Upper lobe of left lung (tissue), 6 donors: ENCODE measurements at regions not wholly inside any gene's neighbourhood (a gene's known extent, or its start where the extent isn't known, plus 50 kb on each side); places are given as distances from the start of the nearest gene placed in this dataset.

Experiments
- ATAC-seq, 2 donors: fragments of 200-7000 bp; cut with Tn5 transposase; one replicate each; pipeline ENCODE4 v1.9.1; 2022; ENCODE audit warnings: mild to moderate bottlenecking in 2 of 2, moderate library complexity in 2 of 2; ENCODE audit not compliant: low FRiP score in 2 of 2
- DNase-seq, 2 donors: peaks; one replicate each; pipeline ENCODE4 v3.0.0-alpha.2; 2019 to 2020
- H3K27ac ChIP-seq, 4 donors: fragments of 200-600 bp; sonication (generic); one replicate each; pipeline ENCODE4 v1.5.1; 2016 to 2019
- H3K27me3 ChIP-seq, 4 donors: fragments of 200-600 bp; sonication (generic); one replicate each; pipeline ENCODE4 v1.5.1; 2017 to 2019
- H3K36me3 ChIP-seq, 4 donors: fragments of 200-600 bp; sonication (generic); one replicate each; pipeline ENCODE4 v1.5.1; 2016 to 2019
- H3K4me1 ChIP-seq, 4 donors: fragments of 200-600 bp; sonication (generic); one replicate each; pipeline ENCODE4 v1.5.1; 2018 to 2019
- H3K4me3 ChIP-seq, 4 donors: fragments of 200-600 bp; sonication (generic); one replicate each; pipeline ENCODE4 v1.5.1; 2017 to 2019; ENCODE audit warnings: mild to moderate bottlenecking in 2 of 4, moderate library complexity in 1 of 4
- H3K9me3 ChIP-seq, 4 donors: fragments of 200-600 bp; sonication (generic); one replicate each; pipeline ENCODE4 v1.5.1; 2018 to 2019
- EP300 ChIP-seq, 4 donors: sonication (generic); formaldehyde crosslinking; IDR thresholded peaks; one replicate each; pipeline ENCODE4 v1.5.1; 2017; ENCODE audit warnings: antibody characterized with exemption in 4 of 4, control low read depth in 2 of 4
- POLR2A ChIP-seq, 4 donors: fragments of 450-650 bp; IDR thresholded peaks; one replicate each; pipeline ENCODE4 v1.5.1; 2016 to 2017; ENCODE audit warnings: antibody characterized with exemption in 4 of 4, mild to moderate bottlenecking in 2 of 4
- POLR2AphosphoS5 ChIP-seq, 2 donors: sonication (generic); formaldehyde crosslinking; IDR thresholded peaks; one replicate each; pipeline ENCODE4 v1.5.1; 2017; ENCODE audit warnings: antibody characterized with exemption in 2 of 2
- WGBS, 2 donors: methylation state at CpG; one replicate each; pipeline ENCODE4 v1.1.5; 2017 to 2018; 5-methylcytosine and 5-hydroxymethylcytosine counted together
- TF ChIP-seq, protein P1 (sequence below), 6 experiments: fragments of 450-650 bp in 4 of 6; fragments of 200-600 bp in 2 of 6; sonication (generic) in 2 of 6; IDR thresholded peaks; one replicate each; pipeline ENCODE4 v1.5.1; 2016 to 2019; ENCODE audit warnings: antibody characterized with exemption in 6 of 6
- donor health status: DM: no; HTN: no; CAD: no; lungs with moderate emphysema.
- donor health status: DM: no; HTN: yes; CAD: no; lungs with severe emphysema.

DNA sequence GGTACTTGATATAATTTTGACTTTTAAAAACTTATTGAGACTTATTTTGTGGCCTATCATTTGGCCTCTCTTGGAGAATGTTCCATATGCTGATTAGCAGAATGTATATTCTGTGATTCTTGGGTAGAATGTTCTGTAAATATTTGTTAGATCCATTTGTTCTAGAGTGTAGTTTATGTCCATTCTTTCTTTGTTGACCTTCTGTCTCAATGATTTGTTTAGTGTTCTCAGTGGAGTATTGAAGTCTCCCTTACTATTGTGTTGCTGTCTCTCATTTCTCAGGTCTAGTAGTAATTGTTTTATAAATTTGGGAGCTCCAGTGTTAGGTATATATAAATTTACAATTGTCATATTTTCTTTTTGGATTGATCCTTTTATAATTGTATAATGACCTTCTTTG lies 349.6 kb upstream of the CWC22 start:
- TF ChIP-seq EP300 (IDR thresholded peaks at IDR 0.05) (no peak), POLR2AphosphoS5 (IDR thresholded peaks at IDR 0.05) (no peak), POLR2A (IDR thresholded peaks at IDR 0.05) (no peak)
- TF ChIP-seq, protein P1, sequence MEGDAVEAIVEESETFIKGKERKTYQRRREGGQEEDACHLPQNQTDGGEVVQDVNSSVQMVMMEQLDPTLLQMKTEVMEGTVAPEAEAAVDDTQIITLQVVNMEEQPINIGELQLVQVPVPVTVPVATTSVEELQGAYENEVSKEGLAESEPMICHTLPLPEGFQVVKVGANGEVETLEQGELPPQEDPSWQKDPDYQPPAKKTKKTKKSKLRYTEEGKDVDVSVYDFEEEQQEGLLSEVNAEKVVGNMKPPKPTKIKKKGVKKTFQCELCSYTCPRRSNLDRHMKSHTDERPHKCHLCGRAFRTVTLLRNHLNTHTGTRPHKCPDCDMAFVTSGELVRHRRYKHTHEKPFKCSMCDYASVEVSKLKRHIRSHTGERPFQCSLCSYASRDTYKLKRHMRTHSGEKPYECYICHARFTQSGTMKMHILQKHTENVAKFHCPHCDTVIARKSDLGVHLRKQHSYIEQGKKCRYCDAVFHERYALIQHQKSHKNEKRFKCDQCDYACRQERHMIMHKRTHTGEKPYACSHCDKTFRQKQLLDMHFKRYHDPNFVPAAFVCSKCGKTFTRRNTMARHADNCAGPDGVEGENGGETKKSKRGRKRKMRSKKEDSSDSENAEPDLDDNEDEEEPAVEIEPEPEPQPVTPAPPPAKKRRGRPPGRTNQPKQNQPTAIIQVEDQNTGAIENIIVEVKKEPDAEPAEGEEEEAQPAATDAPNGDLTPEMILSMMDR (IDR thresholded peaks at IDR 0.05), result no peak
- ATAC-seq (no peak), DNase-seq (no peak)
- Histone ChIP-seq H3K36me3 (no peaks in the 10 kb centered on the region), H3K9me3 (no peaks in the 10 kb centered on the region), H3K4me1 (no peaks in the 10 kb centered on the region), H3K4me3 (no peak overlapping the region), H3K27ac (no peak overlapping the region), H3K27me3 (no peaks in the 10 kb centered on the region)

DNA sequence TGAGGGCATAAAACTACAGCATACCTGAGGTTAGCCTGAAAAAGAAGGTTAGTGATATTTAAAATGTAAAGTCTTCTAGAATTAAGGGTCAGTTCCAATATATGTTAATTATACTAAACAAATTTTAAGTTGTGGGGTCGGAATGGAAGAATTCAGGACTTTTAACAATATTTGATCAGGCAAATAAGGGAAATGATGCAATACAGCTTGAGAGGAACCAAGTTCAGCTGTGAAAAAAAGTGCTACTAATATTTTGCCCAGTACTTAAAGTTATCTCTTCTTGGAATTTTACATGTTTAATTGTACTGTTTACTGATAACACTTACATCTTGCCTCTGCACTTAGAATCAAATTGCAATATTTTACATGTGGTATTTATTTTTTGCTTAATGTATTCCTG lies 345.5 kb upstream of the CWC22 start:
- no peaks in the 10 kb centered on the region for H3K9me3 ChIP-seq
- 24 to 56% methylated on average over 1 of the region's 1 CpG for WGBS, 2 donors
- no peak for DNase-seq
- H3K27me3 ChIP-seq, result no peaks in the 10 kb centered on the region
- H3K4me3 ChIP-seq, result no peak overlapping the region
- H3K27ac ChIP-seq, result no peak overlapping the region
- ATAC-seq, result no peak
- TF ChIP-seq, protein P1 (IDR thresholded peaks at IDR 0.05), result no peak
- TF ChIP-seq POLR2A (IDR thresholded peaks at IDR 0.05), result no peak
- no peaks in the 10 kb centered on the region for H3K4me1 ChIP-seq
- no peaks in the 10 kb centered on the region for H3K36me3 ChIP-seq

DNA sequence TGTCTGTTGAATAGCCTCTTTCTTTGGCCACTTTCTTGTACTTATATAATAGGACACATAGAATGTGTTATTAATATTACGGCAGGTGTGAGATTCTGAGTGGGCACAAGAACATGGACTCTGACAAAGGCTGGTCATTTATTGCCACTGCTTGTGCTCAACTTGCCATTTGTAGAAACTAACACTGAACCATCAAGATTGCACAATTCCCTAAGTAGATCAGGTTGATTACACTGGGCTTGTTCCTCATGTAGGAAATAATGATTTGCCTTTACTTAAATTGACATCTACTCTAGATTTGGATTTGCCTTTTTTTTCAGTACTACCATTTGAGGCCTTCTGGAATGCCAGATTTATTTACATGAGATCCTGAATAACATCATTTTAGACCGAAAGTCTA lies 342.7 kb upstream of the CWC22 start:
- DNase-seq, result no peak
- H3K9me3 ChIP-seq, result no peaks in the 10 kb centered on the region
- no peak for ATAC-seq
- H3K27me3 ChIP-seq, result no peaks in the 10 kb centered on the region
- H3K4me1 ChIP-seq, result no peaks in the 10 kb centered on the region
- WGBS, 2 donors, result 94% methylated on average over 2 of the region's 2 CpGs
- no peak for TF ChIP-seq POLR2A (IDR thresholded peaks at IDR 0.05)
- no peak for TF ChIP-seq POLR2AphosphoS5 (IDR thresholded peaks at IDR 0.05)
- TF ChIP-seq, protein P1 (IDR thresholded peaks at IDR 0.05), result no peak
- no peak for TF ChIP-seq EP300 (IDR thresholded peaks at IDR 0.05)
- H3K4me3 ChIP-seq, result no peak overlapping the region
- H3K36me3 ChIP-seq, result no peaks in the 10 kb centered on the region
- no peak overlapping the region for H3K27ac ChIP-seq

DNA sequence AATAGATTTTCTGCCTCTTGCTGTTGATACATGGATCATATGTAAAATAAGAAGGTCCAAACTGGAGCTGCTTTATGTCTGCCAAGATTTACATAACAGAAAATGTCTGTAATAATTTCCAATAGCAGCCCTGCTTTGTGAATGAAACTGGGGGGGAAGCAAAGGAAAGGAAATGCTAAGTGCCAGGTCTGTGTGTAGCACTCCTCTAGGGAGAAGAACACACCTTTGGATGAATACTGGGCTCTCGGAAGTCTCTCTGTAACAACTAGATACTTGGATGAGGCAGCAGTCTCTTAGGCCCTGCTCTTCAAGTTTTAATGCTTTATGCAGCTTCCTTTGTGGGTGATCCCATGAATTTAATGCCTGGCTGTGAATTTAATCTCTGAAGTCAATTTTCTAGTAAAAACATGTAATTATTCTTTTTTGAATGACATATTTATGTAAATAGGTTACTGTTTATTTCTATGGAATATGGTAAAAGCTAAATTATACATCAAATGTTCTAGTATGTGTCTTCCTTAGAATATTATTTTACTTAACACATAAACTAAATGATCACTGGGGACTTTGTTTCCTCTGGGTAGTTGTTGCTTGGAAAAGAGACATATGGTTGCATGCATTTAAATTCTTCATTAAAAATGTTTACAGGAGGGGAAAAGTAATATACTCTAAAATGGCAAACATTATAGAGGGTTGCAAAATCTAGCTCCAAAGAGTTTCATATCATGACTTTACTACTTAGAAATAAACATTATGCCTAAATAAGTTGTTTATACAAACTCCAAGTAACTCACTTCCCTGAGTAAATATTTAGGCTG lies 336.6 kb upstream of the CWC22 start:
- no peaks in the 10 kb centered on the region for H3K36me3 ChIP-seq
- H3K4me3 ChIP-seq, result no peak overlapping the region
- ATAC-seq (no peak), DNase-seq (no peak)
- TF ChIP-seq, protein P1 (IDR thresholded peaks at IDR 0.05), result no peak
- TF ChIP-seq POLR2A (IDR thresholded peaks at IDR 0.05) (no peak), EP300 (IDR thresholded peaks at IDR 0.05) (no peak), POLR2AphosphoS5 (IDR thresholded peaks at IDR 0.05) (no peak)
- 86 to 88% methylated on average over 1 of the region's 1 CpG for WGBS, 2 donors
- H3K27ac ChIP-seq, result no peak overlapping the region
- H3K27me3 ChIP-seq, result no peaks in the 10 kb centered on the region
- H3K4me1 ChIP-seq, result no peaks in the 10 kb centered on the region
- H3K9me3 ChIP-seq, result no peaks in the 10 kb centered on the region

DNA sequence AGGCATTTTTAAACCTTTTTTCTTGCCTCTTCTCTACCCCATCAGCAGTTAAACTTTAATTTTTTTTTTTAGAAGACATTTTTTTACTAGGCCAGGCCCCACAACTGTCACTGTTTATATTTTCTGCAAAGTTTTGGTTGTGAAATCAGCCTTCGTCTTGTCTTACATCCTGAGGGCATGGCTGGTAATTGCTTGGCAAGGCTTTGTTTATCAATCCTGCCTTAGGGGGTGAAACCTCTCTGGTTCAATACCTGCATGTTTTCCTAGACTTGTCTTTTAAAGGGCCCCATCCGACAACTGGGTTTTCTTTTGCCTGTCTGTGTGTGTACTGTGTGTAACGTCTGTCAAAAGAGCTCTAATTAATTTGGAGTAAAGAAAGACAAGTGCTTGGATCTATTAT lies 330.0 kb upstream of the CWC22 start:
- DNase-seq (no peak), ATAC-seq (no peak)
- 68 to 83% methylated on average over 3 of the region's 3 CpGs for WGBS, 2 donors
- Histone ChIP-seq H3K27ac (no peak overlapping the region), H3K4me3 (no peak overlapping the region), H3K9me3 (peaks cover 6 to 20% (median 9%) of the 10 kb centered on the region in 4 donors), H3K4me1 (no peaks in the 10 kb centered on the region), H3K36me3 (no peaks in the 10 kb centered on the region), H3K27me3 (no peaks in the 10 kb centered on the region)
- TF ChIP-seq POLR2AphosphoS5 (IDR thresholded peaks at IDR 0.05) (no peak), POLR2A (IDR thresholded peaks at IDR 0.05) (no peak), EP300 (IDR thresholded peaks at IDR 0.05) (no peak)
- TF ChIP-seq, protein P1 (IDR thresholded peaks at IDR 0.05), result no peak
